ENCODE measurements at regions not wholly inside any gene's neighbourhood (a gene's known extent, or its start where the extent isn't known, plus 50 kb on each side); places are given as distances from the start of the nearest gene placed in this dataset.
"Not testable (repeated sequence)": the region's sequence is repeated elsewhere in the genome, so short reads cannot be mapped to it uniquely, and the experiment has no call there.

GRCh38 chr6:23790756-23791155 is 335.3 kb upstream of the NRSN1 start:
- Histone ChIP-seq H3K4me1 (no peaks in the 10 kb centered on the region), H3K27me3 (no peaks in the 10 kb centered on the region), H3K36me3 (no peaks in the 10 kb centered on the region), H3K9me3 (no peaks in the 10 kb centered on the region), H3K27ac (no peak overlapping the region), H3K4me3 (no peak overlapping the region)
- no peak for TF ChIP-seq CTCF (IDR thresholded peaks at IDR 0.05)
- no peak for TF ChIP-seq POLR2A (IDR thresholded peaks at IDR 0.05)
- intact Hi-C loops (cut with DNase I): no loop called here
- DNase-seq: no peak
- no peak for ATAC-seq
- WGBS (ENCODE audit: insufficient coverage, low coverage, low lambda C conversion rate, missing lambda C conversion rate): 65% methylated on average over 2 of the region's 2 CpGs

- no peaks in the 10 kb centered on the region for H3K9me3 ChIP-seq
- no peaks in the 10 kb centered on the region for H3K27me3 ChIP-seq
- intact Hi-C loops (cut with DNase I): no loop called here
- 88% methylated on average over 1 of the region's 1 CpG for WGBS (ENCODE audit: insufficient coverage, low coverage, low lambda C conversion rate, missing lambda C conversion rate)
- no peak overlapping the region for H3K4me3 ChIP-seq
- TF ChIP-seq POLR2A (IDR thresholded peaks at IDR 0.05): no peak
- no peak for TF ChIP-seq CTCF (IDR thresholded peaks at IDR 0.05)
- DNase-seq (no peak), ATAC-seq (no peak)
- no peaks in the 10 kb centered on the region for H3K4me1 ChIP-seq
- H3K36me3 ChIP-seq: no peaks in the 10 kb centered on the region
- H3K27ac ChIP-seq: no peak overlapping the region
Measured at GRCh38 chr6:23797041-23797440, 329.0 kb upstream of the NRSN1 start.

- DNase-seq; H3K4me3 ChIP-seq; H3K27me3 ChIP-seq; ATAC-seq; H3K27ac ChIP-seq; H3K9me3 ChIP-seq; intact Hi-C loops (cut with DNase I); H3K4me1 ChIP-seq; H3K36me3 ChIP-seq: not testable (repeated sequence)
- WGBS (ENCODE audit: insufficient coverage, low coverage, low lambda C conversion rate, missing lambda C conversion rate): no CpG with 5 or more reads among the region's 15 CpGs
Measured at GRCh38 chr6:23804289-23804688, 321.7 kb upstream of the NRSN1 start.

- H3K4me1 ChIP-seq; H3K4me3 ChIP-seq; H3K9me3 ChIP-seq; intact Hi-C loops (cut with DNase I); H3K36me3 ChIP-seq; H3K27ac ChIP-seq; H3K27me3 ChIP-seq; ATAC-seq; DNase-seq: not testable (repeated sequence)
- 60% methylated on average over 2 of the region's 5 CpGs for WGBS (ENCODE audit: insufficient coverage, low coverage, low lambda C conversion rate, missing lambda C conversion rate)
Measured at GRCh38 chr6:23821141-23821540, 304.9 kb upstream of the NRSN1 start.

GRCh38 chr6:23823421-23823820 is 302.6 kb upstream of the NRSN1 start:
- 30% methylated on average over 1 of the region's 1 CpG for WGBS (ENCODE audit: insufficient coverage, low coverage, low lambda C conversion rate, missing lambda C conversion rate)
- no peaks in the 10 kb centered on the region for H3K9me3 ChIP-seq
- H3K4me3 ChIP-seq: no peak overlapping the region
- no peaks in the 10 kb centered on the region for H3K36me3 ChIP-seq
- no peaks in the 10 kb centered on the region for H3K4me1 ChIP-seq
- intact Hi-C loops (cut with DNase I): no loop called here
- DNase-seq (no peak), ATAC-seq (no peak)
- H3K27ac ChIP-seq: no peak overlapping the region
- no peaks in the 10 kb centered on the region for H3K27me3 ChIP-seq
- TF ChIP-seq CTCF (IDR thresholded peaks at IDR 0.05): no peak
- no peak for TF ChIP-seq POLR2A (IDR thresholded peaks at IDR 0.05)

GRCh38 chr6:23826572-23826971 is 299.4 kb upstream of the NRSN1 start:
- 40% methylated on average over 1 of the region's 1 CpG for WGBS (ENCODE audit: insufficient coverage, low coverage, low lambda C conversion rate, missing lambda C conversion rate)
- intact Hi-C loops (cut with DNase I): no loop called here
- H3K27me3 ChIP-seq: no peaks in the 10 kb centered on the region

More at GRCh38 chr6:23826572-23826971, 299.4 kb upstream of the NRSN1 start:
- TF ChIP-seq CTCF (IDR thresholded peaks at IDR 0.05) (no peak), POLR2A (IDR thresholded peaks at IDR 0.05) (no peak)
- Histone ChIP-seq H3K4me1 (no peaks in the 10 kb centered on the region), H3K27ac (no peak overlapping the region), H3K36me3 (no peaks in the 10 kb centered on the region), H3K9me3 (no peaks in the 10 kb centered on the region), H3K4me3 (no peak overlapping the region)
- no peak for ATAC-seq
- DNase-seq: no peak

Data from right lobe of liver (tissue), 6 donors.